A673 (cell line): ENCODE measurements at regions not wholly inside any gene's neighbourhood (a gene's known extent, or its start where the extent isn't known, plus 50 kb on each side); places are given as distances from the start of the nearest gene placed in this dataset.

Experiments used
- EZH2 ChIP-seq: fragments of 200-600 bp; sonication (generic); IDR thresholded peaks from 2 replicates; pipeline ENCODE4 v1.6.1; 2017; ENCODE audit warnings: borderline replicate concordance, low read depth, mild to moderate bottlenecking, mixed read lengths, antibody characterized with exemption, low read length; ENCODE audit not compliant: poor library complexity, severe bottlenecking
- TF ChIP-seq, protein P1 (sequence below): fragments of 300-800, 200-600 bp; sonication (generic); conservative IDR thresholded peaks from 2 replicates; pipeline ENCODE4 v1.5.1; 2017; ENCODE audit warnings: low read depth, mild to moderate bottlenecking, antibody characterized with exemption, low read length, moderate library complexity, mixed read lengths

- TF ChIP-seq, protein P1, sequence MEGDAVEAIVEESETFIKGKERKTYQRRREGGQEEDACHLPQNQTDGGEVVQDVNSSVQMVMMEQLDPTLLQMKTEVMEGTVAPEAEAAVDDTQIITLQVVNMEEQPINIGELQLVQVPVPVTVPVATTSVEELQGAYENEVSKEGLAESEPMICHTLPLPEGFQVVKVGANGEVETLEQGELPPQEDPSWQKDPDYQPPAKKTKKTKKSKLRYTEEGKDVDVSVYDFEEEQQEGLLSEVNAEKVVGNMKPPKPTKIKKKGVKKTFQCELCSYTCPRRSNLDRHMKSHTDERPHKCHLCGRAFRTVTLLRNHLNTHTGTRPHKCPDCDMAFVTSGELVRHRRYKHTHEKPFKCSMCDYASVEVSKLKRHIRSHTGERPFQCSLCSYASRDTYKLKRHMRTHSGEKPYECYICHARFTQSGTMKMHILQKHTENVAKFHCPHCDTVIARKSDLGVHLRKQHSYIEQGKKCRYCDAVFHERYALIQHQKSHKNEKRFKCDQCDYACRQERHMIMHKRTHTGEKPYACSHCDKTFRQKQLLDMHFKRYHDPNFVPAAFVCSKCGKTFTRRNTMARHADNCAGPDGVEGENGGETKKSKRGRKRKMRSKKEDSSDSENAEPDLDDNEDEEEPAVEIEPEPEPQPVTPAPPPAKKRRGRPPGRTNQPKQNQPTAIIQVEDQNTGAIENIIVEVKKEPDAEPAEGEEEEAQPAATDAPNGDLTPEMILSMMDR, result no peak
- TF ChIP-seq EZH2, result no peak
Measured at GRCh38 chr10:10294184-10294880, 723.3 kb upstream of the CELF2 start.
